Osteoblast (primary cell): ENCODE measurements at regions not wholly inside any gene's neighbourhood (a gene's known extent, or its start where the extent isn't known, plus 50 kb on each side); places are given as distances from the start of the nearest gene placed in this dataset.

Source experiments
- DNase-seq: peaks from one replicate; pipeline ENCODE4 v3.0.0; 2011; ENCODE audit warnings: low spot score, mixed read lengths; ENCODE audit not compliant: insufficient read length; ENCODE audit errors: missing footprints
- H2AFZ ChIP-seq: 2 replicates; pipeline ENCODE4 v1.6.0; 2011; ENCODE audit warnings: mild to moderate bottlenecking, low read length
- H3K27ac ChIP-seq: 2 replicates; pipeline ENCODE4 v1.5.1; 2011; ENCODE audit warnings: mild to moderate bottlenecking, low read depth, low read length, moderate library complexity
- H3K27me3 ChIP-seq: 2 replicates; pipeline ENCODE4 v1.6.0; 2012; ENCODE audit warnings: mild to moderate bottlenecking, control low read depth, inconsistent platforms, low read length, moderate library complexity; ENCODE audit not compliant: insufficient read depth
- H3K36me3 ChIP-seq: 2 replicates; pipeline ENCODE4 v1.5.1; 2011; ENCODE audit warnings: mild to moderate bottlenecking, low read length, control low read depth, moderate library complexity; ENCODE audit not compliant: insufficient read depth
- H3K4me1 ChIP-seq: 2 replicates; pipeline ENCODE4 v1.5.1; 2011; ENCODE audit warnings: mild to moderate bottlenecking, low read length, control low read depth, moderate library complexity; ENCODE audit not compliant: insufficient read depth
- H3K4me2 ChIP-seq: 2 replicates; pipeline ENCODE4 v1.6.0; 2011; ENCODE audit warnings: mild to moderate bottlenecking, low read length; ENCODE audit not compliant: insufficient read depth
- H3K4me3 ChIP-seq: fragments of 200-600 bp; sonication (generic); 3 replicates; pipeline ENCODE4 v1.5.1; 2012; ENCODE audit warnings: mild to moderate bottlenecking, low read length, inconsistent platforms; ENCODE audit not compliant: insufficient read depth
- H3K79me2 ChIP-seq: 2 replicates; pipeline ENCODE4 v1.6.0; 2012; ENCODE audit warnings: mild to moderate bottlenecking, low read length, control low read depth, inconsistent platforms; ENCODE audit not compliant: insufficient read depth
- H3K9me3 ChIP-seq: 2 replicates; pipeline ENCODE4 v1.5.1; 2011; ENCODE audit warnings: low read depth, low read length, control low read depth
- H4K20me1 ChIP-seq: 2 replicates; pipeline ENCODE4 v1.6.0; 2012; ENCODE audit warnings: mild to moderate bottlenecking, low read length, control low read depth; ENCODE audit not compliant: insufficient read depth
- TF ChIP-seq, protein P1 (sequence below): IDR thresholded peaks from 2 replicates; pipeline ENCODE4 v1.5.1; 2011; ENCODE audit warnings: mild to moderate bottlenecking, low read depth, low read length, moderate library complexity; ENCODE audit errors: extremely low read depth

DNA sequence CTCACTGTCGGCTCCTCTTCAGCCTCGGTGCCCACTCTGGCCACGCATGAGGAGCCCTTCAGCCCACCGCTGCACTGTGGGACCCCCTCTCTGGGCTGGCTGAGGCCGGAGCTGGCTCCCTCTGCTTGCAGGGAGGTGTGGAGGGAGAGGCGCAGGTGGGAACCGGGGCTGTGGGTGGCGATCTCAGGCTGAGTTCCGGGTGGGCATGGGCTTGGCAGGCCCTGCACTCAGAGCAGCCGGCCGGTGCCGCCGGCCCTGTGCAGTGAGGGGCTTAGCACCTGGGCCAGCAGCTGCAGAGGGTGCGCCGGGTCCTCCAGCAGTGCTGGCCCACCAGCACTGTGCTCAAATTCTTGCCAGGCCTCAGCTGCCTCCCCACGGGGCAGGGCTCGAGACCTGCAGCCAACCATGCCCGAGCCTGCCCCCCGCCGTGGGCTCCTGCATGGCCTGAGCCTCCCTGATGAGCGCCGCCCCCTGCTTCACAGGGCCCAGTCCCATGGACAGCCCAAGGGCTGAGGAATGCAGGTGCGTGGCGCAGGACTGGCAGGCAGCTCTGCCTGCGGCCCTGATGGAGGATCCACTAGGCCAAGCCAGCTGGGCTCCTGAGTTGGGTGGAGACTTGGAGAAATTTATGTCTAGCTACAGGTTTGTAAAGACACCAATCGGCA is 899.1 kb downstream of the SI start:
- no peak overlapping the region for H3K4me2 ChIP-seq

DNA sequence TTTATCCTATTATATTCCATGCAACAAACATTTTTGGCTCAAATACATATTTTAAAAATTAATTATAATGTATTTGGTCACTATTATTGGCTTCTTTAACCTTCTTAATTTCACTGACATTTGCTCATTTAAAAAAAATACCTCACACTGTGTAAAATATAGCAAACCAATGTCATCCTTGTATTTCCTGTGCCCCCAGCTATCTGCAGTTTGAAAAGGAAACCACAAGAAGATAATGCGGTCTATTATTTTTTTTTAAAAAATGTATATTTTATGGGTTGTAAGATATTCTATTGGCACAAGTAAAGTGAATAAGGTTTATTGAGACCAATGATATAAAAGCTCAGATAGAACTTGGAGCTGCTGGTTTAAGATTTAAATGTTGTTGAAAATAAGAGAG is 904.2 kb downstream of the SI start:
- Histone ChIP-seq H3K9me3 (no peaks in the 10 kb centered on the region), H3K27me3 (no peaks in the 10 kb centered on the region), H3K4me1 (no peaks in the 10 kb centered on the region), H3K27ac (no peak overlapping the region), H4K20me1 (no peaks in the 10 kb centered on the region), H3K79me2 (no peaks in the 10 kb centered on the region), H3K4me3 (no peak overlapping the region), H3K36me3 (no peaks in the 10 kb centered on the region), H2AFZ (no peak overlapping the region), H3K4me2 (no peak overlapping the region)
- TF ChIP-seq, protein P1, sequence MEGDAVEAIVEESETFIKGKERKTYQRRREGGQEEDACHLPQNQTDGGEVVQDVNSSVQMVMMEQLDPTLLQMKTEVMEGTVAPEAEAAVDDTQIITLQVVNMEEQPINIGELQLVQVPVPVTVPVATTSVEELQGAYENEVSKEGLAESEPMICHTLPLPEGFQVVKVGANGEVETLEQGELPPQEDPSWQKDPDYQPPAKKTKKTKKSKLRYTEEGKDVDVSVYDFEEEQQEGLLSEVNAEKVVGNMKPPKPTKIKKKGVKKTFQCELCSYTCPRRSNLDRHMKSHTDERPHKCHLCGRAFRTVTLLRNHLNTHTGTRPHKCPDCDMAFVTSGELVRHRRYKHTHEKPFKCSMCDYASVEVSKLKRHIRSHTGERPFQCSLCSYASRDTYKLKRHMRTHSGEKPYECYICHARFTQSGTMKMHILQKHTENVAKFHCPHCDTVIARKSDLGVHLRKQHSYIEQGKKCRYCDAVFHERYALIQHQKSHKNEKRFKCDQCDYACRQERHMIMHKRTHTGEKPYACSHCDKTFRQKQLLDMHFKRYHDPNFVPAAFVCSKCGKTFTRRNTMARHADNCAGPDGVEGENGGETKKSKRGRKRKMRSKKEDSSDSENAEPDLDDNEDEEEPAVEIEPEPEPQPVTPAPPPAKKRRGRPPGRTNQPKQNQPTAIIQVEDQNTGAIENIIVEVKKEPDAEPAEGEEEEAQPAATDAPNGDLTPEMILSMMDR: no peak
- no peak for DNase-seq

More for the DNA sequence above, 899.1 kb downstream of the SI start:
- Histone ChIP-seq H3K4me1 (no peaks in the 10 kb centered on the region), H3K9me3 (no peaks in the 10 kb centered on the region), H3K79me2 (no peaks in the 10 kb centered on the region), H3K27ac (no peak overlapping the region), H3K36me3 (no peaks in the 10 kb centered on the region), H4K20me1 (no peaks in the 10 kb centered on the region), H3K4me3 (no peak overlapping the region), H2AFZ (no peak overlapping the region), H3K27me3 (no peaks in the 10 kb centered on the region)
- DNase-seq: no peak
- TF ChIP-seq, protein P1: no peak

DNA sequence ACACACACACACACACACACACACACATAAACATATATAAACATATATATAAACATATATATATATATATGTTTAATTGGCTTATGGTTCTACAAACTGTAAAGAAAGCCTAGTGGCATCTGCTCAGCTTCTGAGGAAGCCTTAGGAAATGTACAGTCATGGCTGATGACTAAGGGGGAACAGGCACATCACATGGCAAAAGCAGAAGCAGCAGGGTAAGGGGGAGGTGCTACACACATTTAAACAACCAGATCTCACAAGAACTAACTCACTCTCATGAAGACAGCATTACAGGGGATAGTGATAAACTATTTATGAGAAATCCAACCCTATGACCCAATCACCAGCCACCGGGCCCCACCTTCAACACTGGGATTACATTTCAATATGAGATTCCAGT is 922.9 kb downstream of the SI start:
- no peak overlapping the region for H3K4me3 ChIP-seq
- no peak overlapping the region for H3K4me2 ChIP-seq
- H3K36me3 ChIP-seq: no peaks in the 10 kb centered on the region
- H3K79me2 ChIP-seq: no peaks in the 10 kb centered on the region
- H3K27me3 ChIP-seq: no peaks in the 10 kb centered on the region
- H2AFZ ChIP-seq: no peak overlapping the region
- H3K27ac ChIP-seq: no peak overlapping the region
- no peaks in the 10 kb centered on the region for H4K20me1 ChIP-seq
- TF ChIP-seq, protein P1: no peak
- no peaks in the 10 kb centered on the region for H3K4me1 ChIP-seq
- no peaks in the 10 kb centered on the region for H3K9me3 ChIP-seq
- no peak for DNase-seq

DNA sequence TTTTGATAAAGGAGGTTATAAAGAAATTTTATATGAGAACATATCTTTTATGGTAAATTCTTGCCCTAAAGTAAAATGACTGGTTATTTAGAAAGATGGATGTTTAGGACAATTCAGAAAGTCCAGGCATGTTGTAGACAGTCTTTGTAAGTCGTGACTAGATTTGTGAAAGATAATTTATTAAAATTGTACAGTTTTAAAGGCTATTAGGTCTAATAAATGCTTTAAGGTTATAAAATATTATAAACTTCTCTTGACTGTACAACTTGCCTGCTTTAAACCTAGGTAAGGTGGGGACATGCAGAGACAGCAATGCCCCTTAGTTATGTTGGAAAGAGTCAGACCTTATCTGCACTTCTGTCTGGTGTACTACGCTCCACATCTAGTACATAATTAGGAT is 933.5 kb downstream of the SI start:
- TF ChIP-seq, protein P1: no peak
- no peaks in the 10 kb centered on the region for H4K20me1 ChIP-seq
- DNase-seq: no peak
- no peak overlapping the region for H3K27ac ChIP-seq
- no peaks in the 10 kb centered on the region for H3K79me2 ChIP-seq
- peaks cover 4% of the 10 kb centered on the region for H3K9me3 ChIP-seq
- H3K36me3 ChIP-seq: no peaks in the 10 kb centered on the region
- no peak overlapping the region for H3K4me2 ChIP-seq
- no peaks in the 10 kb centered on the region for H3K27me3 ChIP-seq
- H3K4me1 ChIP-seq: no peaks in the 10 kb centered on the region
- no peak overlapping the region for H2AFZ ChIP-seq
- no peak overlapping the region for H3K4me3 ChIP-seq
